GM13976 (cell line): ENCODE measurements at regions not wholly inside any gene's neighbourhood (a gene's known extent, or its start where the extent isn't known, plus 50 kb on each side); places are given as distances from the start of the nearest gene placed in this dataset.

Source experiments
- DNase-seq: peaks from one replicate; pipeline ENCODE4 v3.0.0; 2012; ENCODE audit warnings: low spot score
- CTCF ChIP-seq: IDR thresholded peaks from 2 replicates; pipeline ENCODE4 v1.5.1; 2012; ENCODE audit warnings: borderline replicate concordance, mild to moderate bottlenecking; ENCODE audit not compliant: insufficient read depth; ENCODE audit errors: extremely low read depth, missing control alignments, control extremely low read depth
- in situ Hi-C: fragments of 300-500 bp; cut with MboI; formaldehyde crosslinking; loops from one replicate; pipeline ENCODE4 v1.12.0; 2022; ENCODE audit warnings: low sequenced_read_pairs, mixed read lengths, inconsistent platforms; ENCODE audit not compliant: unreplicated experiment

DNA sequence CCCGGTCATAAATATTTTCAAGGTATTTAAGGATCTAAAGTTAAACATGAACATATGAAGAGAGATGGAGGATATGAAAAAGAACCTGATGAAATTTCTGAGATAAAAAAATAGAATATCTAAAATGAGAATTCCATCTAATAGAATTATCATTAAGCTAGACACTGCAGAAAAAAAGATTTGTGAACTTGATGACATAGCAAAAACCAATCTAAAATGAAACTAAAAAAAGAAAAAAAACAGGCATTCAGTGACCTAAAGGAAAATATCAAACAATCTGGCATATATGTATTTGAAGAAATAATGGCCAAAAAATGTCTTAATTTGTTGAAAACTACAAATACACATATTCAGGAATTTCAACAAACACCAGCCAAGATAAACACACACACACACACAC is 81.6 kb upstream of the ZC3H12C start:
- in situ Hi-C loops = no loop called here
- TF ChIP-seq CTCF = no peak
- no peak for DNase-seq

DNA sequence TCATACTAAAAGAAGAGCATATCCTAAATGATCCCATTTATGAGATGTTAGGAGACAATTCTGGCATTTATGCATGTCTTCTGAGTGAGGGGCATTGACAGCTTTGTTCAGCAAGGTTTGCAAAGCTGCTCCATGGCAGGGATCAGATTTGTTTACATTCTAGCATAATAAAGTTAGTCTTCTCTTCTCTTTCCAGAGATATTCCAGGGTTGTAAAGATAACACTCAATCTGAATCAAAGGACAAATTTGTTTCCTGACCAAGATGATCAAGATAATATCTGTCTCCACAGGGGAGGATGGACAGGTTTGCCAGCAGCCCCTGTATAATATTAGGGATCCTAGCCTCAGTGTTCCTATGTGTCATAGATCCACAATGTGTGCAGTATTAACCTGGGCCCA is 77.5 kb upstream of the ZC3H12C start:
- in situ Hi-C loops = no loop called here
- DNase-seq = no peak
- TF ChIP-seq CTCF = no peak

DNA sequence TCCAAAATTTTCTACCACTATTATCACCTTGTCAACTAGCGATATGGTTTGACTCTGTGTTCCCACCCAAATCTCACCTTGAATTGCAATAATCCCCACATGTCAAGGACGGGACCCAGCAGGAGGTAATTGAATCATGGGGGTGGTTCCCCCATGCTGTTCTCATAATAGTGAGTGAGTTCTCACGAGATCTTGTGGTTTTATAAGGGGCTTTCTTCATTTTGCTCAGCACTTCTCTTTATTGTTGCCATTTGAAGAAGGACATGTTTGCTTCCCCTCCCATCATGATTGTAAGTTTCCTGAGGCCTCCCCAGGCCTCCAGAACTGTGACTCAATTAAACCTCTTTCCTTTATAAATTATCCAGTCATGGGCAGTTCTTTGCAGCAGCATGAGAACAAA is 73.5 kb upstream of the ZC3H12C start:
- in situ Hi-C loops = no loop called here
- DNase-seq = no peak
- no peak for TF ChIP-seq CTCF

- DNase-seq = no peak
- TF ChIP-seq CTCF = no peak
- in situ Hi-C loops = no loop called here
Measured at GRCh38 chr11:110022548-110022947, 70.6 kb upstream of the ZC3H12C start.

DNA sequence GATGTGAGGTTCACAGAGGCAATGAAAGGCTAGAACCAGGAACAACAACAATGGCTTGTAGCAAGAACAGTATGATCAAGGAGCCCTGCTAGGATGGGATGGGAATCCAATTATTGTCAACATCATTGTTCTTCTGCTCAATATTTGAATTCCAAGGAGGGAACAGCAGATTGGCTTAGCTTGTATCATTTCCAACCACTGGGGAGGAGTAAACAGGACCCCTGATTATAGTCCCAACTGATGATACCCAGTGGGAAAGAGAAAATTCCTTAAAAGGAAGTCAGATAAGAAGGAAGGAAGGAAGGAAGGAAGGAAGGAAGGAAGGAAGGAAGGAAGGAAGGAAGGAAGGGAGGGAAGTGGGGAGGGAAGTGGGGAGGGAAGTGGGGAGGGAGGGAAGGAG is 69.5 kb upstream of the ZC3H12C start:
- DNase-seq = no peak
- TF ChIP-seq CTCF = no peak
- in situ Hi-C loops = no loop called here

DNA sequence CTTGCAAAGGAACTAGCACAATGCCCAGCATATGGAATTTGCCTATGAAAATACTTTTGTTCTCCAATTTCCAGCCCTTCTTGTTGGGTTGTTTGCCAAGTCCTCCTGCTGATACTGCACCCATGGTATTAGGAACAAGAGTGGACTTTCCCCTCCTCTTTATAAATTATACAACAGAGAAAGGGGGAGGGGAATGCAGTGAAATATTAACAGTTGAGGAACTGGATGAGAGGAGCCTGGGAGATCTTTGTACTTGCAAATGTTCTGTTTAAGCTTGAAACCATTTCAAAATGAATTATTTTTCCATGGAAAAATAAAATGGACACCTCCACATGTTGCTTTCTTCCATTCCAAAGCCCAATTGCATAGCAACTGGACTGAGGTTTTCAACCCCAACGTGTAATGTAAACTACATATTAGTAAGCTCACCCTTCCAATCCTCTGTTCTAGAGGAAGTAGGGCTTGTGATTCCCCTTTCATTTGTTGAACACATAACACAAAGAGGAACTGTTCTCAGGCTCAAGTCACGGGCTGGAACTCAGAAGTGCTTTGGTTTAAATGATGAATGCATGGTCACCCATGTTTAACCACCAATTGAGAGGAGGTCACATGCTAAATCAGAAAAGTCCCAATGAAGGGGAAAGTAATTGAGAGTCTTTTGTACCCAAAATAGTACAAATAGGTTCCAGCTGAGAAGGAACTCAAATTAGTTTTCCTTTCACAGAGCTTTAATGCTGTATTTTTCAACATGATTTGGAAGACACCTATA is 66.2 kb upstream of the ZC3H12C start:
- DNase-seq = peak; percentile 63
- no peak for TF ChIP-seq CTCF
- in situ Hi-C loops = loop anchor here (5.0 kb wide), 1 partner anchor 60 kb away; no protein-coding TSS in a partner anchor
